OCI-LY7 (cell line): ENCODE measurements at regions not wholly inside any gene's neighbourhood (a gene's known extent, or its start where the extent isn't known, plus 50 kb on each side); places are given as distances from the start of the nearest gene placed in this dataset.

Experiments used
- BruUV-seq: library from RNA; stranded (reverse); fragments of 400-500 nt; replicated peaks from 2 replicates; lab custom pipeline; 2021; lab: Mats Ljungman, UMichigan
- CTCF ChIA-PET: fragments of 300-600 bp; sonication (Branson Sonifier 250); formaldehyde crosslinking; loops from one replicate; lab custom pipeline; 2022; ENCODE audit warnings: antibody characterized with exemption; ENCODE audit not compliant: unreplicated experiment; lab: Charles Lee
- POLR2A ChIA-PET: fragments of 300-600 bp; sonication (Branson Sonifier 250); formaldehyde crosslinking; loops from one replicate; lab custom pipeline; 2022; ENCODE audit warnings: antibody characterized with exemption; lab: Charles Lee
- DNase-seq: peaks from one replicate; pipeline ENCODE4 v3.0.0-alpha.2; 2015; ENCODE audit warnings: low spot score
- H2AFZ ChIP-seq: fragments of 200-600 bp; sonication (generic), shearing (Covaris generic); 2 replicates; pipeline ENCODE4 v1.6.1; 2014; ENCODE audit warnings: mild to moderate bottlenecking, antibody characterized with exemption, low read length, moderate library complexity
- H3K27ac ChIP-seq: fragments of 200-600 bp; sonication (generic); 2 replicates; pipeline ENCODE4 v1.5.1; 2014; ENCODE audit warnings: mixed run types, low read depth, mild to moderate bottlenecking, moderate library complexity, low read length, inconsistent platforms; ENCODE audit not compliant: poor library complexity, severe bottlenecking
- H3K36me3 ChIP-seq: fragments of 200-600 bp; sonication (generic); 2 replicates; pipeline ENCODE4 v1.6.1; 2014; ENCODE audit warnings: mild to moderate bottlenecking, antibody characterized with exemption, low read length, moderate library complexity, mixed read lengths; ENCODE audit not compliant: insufficient read depth
- H3K4me1 ChIP-seq: fragments of 200-600 bp; sonication (generic); 2 replicates; pipeline ENCODE4 v1.5.1; 2014; ENCODE audit warnings: mild to moderate bottlenecking, low read length; ENCODE audit not compliant: insufficient read depth, poor library complexity, severe bottlenecking
- H3K4me2 ChIP-seq: fragments of 200-600 bp; sonication (generic); 2 replicates; pipeline ENCODE4 v1.6.1; 2014; ENCODE audit warnings: mild to moderate bottlenecking, low read length
- H3K4me3 ChIP-seq: fragments of 200-600 bp; sonication (generic); 2 replicates; pipeline ENCODE4 v1.5.1; 2014; ENCODE audit warnings: mild to moderate bottlenecking, low read depth, low read length; ENCODE audit not compliant: poor library complexity, severe bottlenecking
- H3K79me2 ChIP-seq: fragments of 200-600 bp; sonication (generic); 2 replicates; pipeline ENCODE4 v1.6.1; 2016; ENCODE audit warnings: low read depth, mild to moderate bottlenecking, low read length, moderate library complexity, mixed read lengths; ENCODE audit not compliant: insufficient read depth
- H3K9me2 ChIP-seq: fragments of 200-600 bp; sonication (generic); 2 replicates; pipeline ENCODE4 v1.6.1; 2016; ENCODE audit warnings: mild to moderate bottlenecking, low read length, mixed read lengths; ENCODE audit not compliant: insufficient read depth
- H3K9me3 ChIP-seq: fragments of 200-600 bp; sonication (generic); 2 replicates; pipeline ENCODE4 v1.6.1; 2014; ENCODE audit warnings: mild to moderate bottlenecking, mixed run types, low read length, mixed read lengths
- H4K20me1 ChIP-seq: fragments of 200-600 bp; sonication (generic); 2 replicates; pipeline ENCODE4 v1.6.1; 2014; ENCODE audit warnings: mild to moderate bottlenecking, antibody characterized with exemption, low read length, moderate library complexity, mixed read lengths; ENCODE audit not compliant: insufficient read depth
- EZH2phosphoT487 ChIP-seq: fragments of 200-600 bp; sonication (generic); IDR thresholded peaks from 2 replicates; pipeline ENCODE4 v1.6.1; 2018; ENCODE audit warnings: low read depth, borderline replicate concordance, mild to moderate bottlenecking, mixed run types, antibody characterized with exemption, low read length, moderate library complexity, mixed read lengths
- intact Hi-C: fragments of 100-400 bp; cut with micrococcal nuclease; formaldehyde crosslinking; loops from one replicate; pipeline ENCODE4 v1.10.0; 2022; ENCODE audit not compliant: unreplicated experiment
- TF ChIP-seq, protein P1 (sequence below): fragments of 200-600 bp; sonication (generic); conservative IDR thresholded peaks from 2 replicates; pipeline ENCODE4 v1.5.1; 2014; ENCODE audit warnings: mild to moderate bottlenecking, antibody characterized with exemption, low read length, moderate library complexity, mixed read lengths

DNA sequence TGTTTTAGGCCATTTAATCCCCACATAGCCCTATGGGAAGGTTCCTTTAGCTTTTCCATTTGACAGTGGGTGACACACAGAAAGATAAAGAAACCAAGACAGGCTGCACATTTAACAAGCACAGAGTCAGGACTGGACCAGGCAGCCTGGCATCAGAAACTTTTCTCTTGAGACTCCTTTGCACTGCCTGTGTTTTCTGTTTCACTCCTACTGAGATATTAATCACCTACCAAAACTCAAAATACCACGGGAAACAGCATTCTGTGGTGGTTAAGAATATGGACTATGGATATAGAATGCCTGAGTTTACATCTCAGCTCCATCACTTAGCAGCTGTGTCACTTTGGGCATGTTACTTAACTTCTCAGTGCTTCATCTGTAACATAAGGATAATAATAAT, 73.3 kb downstream of the CTAGE1 start:
- no peak for DNase-seq
- no peak for TF ChIP-seq EZH2phosphoT487
- TF ChIP-seq, protein P1, sequence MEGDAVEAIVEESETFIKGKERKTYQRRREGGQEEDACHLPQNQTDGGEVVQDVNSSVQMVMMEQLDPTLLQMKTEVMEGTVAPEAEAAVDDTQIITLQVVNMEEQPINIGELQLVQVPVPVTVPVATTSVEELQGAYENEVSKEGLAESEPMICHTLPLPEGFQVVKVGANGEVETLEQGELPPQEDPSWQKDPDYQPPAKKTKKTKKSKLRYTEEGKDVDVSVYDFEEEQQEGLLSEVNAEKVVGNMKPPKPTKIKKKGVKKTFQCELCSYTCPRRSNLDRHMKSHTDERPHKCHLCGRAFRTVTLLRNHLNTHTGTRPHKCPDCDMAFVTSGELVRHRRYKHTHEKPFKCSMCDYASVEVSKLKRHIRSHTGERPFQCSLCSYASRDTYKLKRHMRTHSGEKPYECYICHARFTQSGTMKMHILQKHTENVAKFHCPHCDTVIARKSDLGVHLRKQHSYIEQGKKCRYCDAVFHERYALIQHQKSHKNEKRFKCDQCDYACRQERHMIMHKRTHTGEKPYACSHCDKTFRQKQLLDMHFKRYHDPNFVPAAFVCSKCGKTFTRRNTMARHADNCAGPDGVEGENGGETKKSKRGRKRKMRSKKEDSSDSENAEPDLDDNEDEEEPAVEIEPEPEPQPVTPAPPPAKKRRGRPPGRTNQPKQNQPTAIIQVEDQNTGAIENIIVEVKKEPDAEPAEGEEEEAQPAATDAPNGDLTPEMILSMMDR: no peak
- Histone ChIP-seq H3K9me3 (no peaks in the 10 kb centered on the region), H3K79me2 (no peaks in the 10 kb centered on the region), H4K20me1 (no peaks in the 10 kb centered on the region), H3K9me2 (no peaks in the 10 kb centered on the region), H3K4me1 (no peaks in the 10 kb centered on the region), H3K36me3 (no peaks in the 10 kb centered on the region), H3K4me3 (no peak overlapping the region), H2AFZ (no peak overlapping the region), H3K4me2 (no peak overlapping the region), H3K27ac (no peak overlapping the region)
- intact Hi-C loops: no loop called here
- ChIA-PET CTCF (no interaction called here), POLR2A (no interaction called here)
- no TSS peak for BruUV-seq

DNA sequence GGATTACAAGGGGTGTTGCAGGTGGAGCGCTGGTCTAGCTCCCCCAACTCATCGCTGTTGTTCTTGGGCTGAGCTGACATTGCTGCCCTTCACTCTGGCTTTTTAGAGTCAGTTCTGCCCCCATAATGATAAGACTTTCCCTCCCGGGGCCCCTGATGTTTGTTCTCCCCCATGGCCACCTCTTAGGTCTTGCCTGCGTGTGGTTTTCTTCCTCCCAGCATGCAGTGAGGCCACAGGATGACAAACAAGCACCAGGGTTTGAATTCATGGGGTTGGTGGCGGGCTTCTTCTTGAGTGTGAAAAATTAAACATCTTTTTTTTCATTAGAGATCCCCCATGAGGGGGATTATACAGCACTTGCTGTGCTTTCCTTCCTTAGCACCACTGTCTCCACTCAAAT, 74.1 kb downstream of the CTAGE1 start:
- ChIA-PET POLR2A (no interaction called here), CTCF (no interaction called here)
- H4K20me1 ChIP-seq: no peaks in the 10 kb centered on the region
- no TSS peak for BruUV-seq
- H3K27ac ChIP-seq: no peak overlapping the region
- intact Hi-C loops: no loop called here
- TF ChIP-seq, protein P1: no peak
- TF ChIP-seq EZH2phosphoT487: no peak
- H3K4me1 ChIP-seq: no peaks in the 10 kb centered on the region
- no peaks in the 10 kb centered on the region for H3K9me3 ChIP-seq
- no peak overlapping the region for H2AFZ ChIP-seq
- H3K36me3 ChIP-seq: no peaks in the 10 kb centered on the region
- no peak overlapping the region for H3K4me2 ChIP-seq
- H3K4me3 ChIP-seq: no peak overlapping the region
- no peak for DNase-seq
- H3K79me2 ChIP-seq: no peaks in the 10 kb centered on the region
- H3K9me2 ChIP-seq: no peaks in the 10 kb centered on the region

DNA sequence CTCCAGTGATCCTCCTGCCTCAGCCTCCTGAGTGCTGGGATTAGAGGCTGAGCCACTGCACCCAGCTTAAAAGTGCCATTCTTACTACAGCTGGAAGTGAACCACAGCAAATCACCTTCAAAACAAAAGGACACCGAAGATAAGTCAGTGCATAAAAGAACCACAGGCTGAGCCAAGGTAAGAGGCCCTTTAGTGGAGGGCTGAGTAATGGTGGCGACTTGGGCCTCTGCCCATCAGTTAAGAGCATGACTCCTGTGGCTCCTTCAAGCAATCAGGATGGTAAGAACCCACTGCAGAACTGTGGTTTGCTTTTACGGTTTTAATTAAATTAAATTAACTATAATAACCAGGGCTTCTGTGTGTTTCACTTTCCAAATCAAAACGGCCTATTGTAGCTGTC, 75.1 kb downstream of the CTAGE1 start:
- no peak for TF ChIP-seq EZH2phosphoT487
- TF ChIP-seq, protein P1: no peak
- Histone ChIP-seq H3K4me2 (no peak overlapping the region), H3K79me2 (no peaks in the 10 kb centered on the region), H3K9me2 (no peaks in the 10 kb centered on the region), H3K9me3 (no peaks in the 10 kb centered on the region), H4K20me1 (no peaks in the 10 kb centered on the region), H3K4me1 (no peaks in the 10 kb centered on the region), H3K27ac (no peak overlapping the region), H2AFZ (no peak overlapping the region), H3K4me3 (no peak overlapping the region), H3K36me3 (no peaks in the 10 kb centered on the region)
- intact Hi-C loops: no loop called here
- ChIA-PET POLR2A (no interaction called here), CTCF (no interaction called here)
- no peak for DNase-seq
- BruUV-seq: no TSS peak
